Eye (tissue), 1 donor: ENCODE measurements at regions not wholly inside any gene's neighbourhood (a gene's known extent, or its start where the extent isn't known, plus 50 kb on each side); places are given as distances from the start of the nearest gene placed in this dataset.

Experiments
- DNase-seq: peaks from one replicate; pipeline ENCODE4 v3.0.0-alpha.2; 2015

DNA sequence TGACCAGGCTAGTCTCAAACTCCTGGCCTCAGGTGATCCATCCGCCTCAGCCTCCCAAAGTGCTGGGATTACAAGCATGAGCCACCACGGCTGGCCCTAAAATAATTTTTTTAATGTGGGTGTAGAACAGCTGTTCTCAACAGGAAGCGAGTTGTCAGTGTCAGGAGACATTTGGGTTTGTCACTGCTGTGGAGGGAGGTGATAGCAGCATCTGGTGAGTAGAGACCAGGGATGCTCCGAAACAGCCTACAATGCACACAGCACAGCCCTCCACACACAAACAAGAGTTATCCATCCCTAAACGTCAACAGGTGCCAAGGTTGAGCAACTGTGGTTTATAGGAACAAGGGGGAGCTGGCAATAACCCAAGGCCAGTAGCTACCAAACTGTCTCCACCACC is 243.4 kb upstream of the STS start:
- no peak for DNase-seq

DNA sequence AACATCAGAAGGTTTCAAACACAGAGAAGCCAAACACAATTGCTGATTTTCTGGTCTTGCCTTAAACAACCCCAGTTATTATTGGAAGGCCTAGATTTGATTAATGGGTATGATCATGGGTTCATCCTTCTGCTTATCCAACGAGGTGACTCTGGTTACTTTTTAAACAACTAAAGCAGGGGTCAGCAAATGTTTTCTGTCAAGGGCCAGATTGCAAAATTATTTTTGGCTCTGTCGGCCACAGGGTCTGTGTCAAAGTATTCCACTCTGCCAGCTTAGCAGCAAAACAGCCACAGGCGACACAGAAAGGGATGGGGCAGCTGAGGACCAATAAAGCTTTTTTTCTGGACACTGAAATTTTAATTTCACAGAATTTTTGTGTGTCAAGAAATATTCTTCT is 249.1 kb upstream of the STS start:
- no peak for DNase-seq

DNA sequence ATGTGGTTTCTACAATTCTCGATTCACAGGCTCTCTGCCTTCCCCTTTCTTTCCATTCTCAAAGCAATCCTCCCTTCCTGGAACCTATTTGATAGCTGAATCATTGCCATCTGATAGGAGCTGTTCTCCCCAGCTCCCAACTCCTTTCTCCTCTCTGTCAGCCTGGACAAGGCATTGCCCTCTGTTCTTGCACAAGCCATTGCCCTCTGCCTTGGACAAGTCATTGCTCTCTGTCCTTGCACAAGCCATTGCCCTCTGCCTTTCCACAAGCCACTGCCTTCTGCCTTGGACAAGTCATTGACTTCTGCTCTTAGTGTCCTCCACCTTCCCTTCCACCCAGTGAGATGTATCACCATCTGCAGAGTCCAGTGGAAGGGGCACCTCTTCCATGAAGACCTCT is 256.1 kb upstream of the STS start:
- no peak for DNase-seq

GRCh38 chrX:6890544-6891261 is 256.8 kb upstream of the STS start:
- DNase-seq: no peak

GRCh38 chrX:6885909-6886308 is 261.6 kb upstream of the STS start:
- DNase-seq: no peak

DNA sequence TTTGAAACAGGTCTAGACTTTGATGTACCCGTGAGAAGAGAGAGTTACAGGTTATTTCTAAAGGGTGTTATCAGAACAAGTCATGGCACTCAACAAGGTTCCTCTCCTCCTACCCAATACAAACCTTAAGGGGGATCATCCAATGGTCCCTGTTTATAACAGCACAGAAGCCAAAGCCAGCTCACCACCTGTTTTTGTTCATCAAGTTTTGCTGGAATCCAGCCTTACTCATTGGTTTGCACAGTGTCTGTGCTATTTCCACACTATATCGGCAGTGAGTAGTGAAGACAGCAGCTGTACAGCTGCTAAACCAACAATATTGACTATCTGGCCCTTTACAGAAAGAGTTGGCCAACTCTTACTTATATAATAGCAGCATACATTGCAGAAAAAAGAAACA is 262.1 kb upstream of the STS start:
- no peak for DNase-seq

DNA sequence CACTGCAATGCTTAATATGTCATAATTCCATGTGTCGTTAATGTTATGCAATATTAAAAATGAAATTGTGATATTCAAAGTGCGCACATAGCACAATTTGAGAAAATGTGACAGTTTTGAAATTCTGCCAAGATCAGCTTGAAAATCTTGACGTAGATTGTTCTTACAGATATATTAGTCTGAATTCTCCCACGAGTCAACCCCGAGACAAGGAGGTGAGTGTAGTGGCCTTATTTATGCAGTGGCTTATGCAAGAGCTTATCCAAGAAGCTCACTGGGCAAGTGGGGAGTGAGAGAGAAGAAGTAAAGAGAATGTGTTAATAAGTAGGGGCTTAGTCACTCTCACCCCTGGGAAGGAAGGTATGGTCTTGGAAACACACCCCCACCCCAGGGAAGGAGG is 286.1 kb upstream of the STS start:
- no peak for DNase-seq

DNA sequence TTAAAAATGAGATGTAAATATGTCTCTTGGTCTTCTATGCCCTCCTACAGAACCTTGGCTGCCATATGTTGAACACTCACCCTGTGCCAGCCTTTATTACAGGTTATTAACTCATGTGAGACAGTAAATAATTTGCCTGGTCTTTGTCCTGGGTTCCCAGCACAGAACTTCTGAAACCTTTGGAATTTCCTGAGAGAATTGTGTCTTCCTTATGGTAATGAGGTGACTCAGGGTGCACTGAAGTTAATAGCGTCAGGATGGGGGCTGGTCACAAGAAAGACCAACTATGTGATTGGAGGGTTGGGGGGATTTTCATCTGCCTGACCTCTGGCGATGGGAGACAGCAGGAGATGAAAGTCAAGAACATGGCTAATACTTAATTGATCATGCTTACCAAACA is 289.8 kb upstream of the STS start:
- DNase-seq: no peak

DNA sequence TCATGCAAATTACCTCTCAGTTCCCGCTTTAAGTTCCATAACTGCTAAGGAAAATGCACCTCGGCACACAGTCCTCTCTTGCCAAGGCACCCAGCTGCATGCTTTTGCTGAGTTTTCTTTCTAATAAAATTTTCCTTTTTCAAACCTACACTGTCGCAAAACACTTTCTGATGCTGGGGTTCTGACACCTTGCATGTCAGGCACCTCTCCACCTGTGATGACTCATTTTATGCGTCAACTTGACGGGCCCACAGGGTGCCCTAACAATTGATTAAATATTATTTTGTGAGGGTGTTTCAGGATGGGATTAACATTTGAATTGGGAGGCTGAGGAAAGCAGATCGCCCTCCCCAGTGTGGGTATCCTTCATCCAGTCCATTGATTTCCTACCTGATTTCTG is 291.0 kb upstream of the STS start:
- no peak for DNase-seq

DNA sequence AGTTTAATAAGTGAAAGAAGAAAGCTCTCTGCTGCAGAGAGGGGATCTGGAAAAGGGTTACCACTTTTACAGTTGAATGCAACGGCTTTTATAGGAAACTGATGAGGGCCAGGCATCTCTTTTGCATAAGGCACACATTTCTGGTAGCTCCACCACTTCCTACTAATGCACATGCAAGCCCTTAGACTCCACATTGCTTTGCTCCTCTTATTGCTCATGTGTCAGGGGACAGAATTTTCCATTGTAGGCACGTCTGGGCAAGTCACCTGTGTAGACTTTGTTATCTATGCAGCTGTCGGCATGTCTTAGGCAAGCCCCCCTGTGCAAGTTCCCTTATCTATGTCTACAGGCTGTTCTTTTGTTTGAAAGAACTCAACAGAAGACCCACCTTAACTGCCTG is 294.6 kb upstream of the STS start:
- DNase-seq: no peak

DNA sequence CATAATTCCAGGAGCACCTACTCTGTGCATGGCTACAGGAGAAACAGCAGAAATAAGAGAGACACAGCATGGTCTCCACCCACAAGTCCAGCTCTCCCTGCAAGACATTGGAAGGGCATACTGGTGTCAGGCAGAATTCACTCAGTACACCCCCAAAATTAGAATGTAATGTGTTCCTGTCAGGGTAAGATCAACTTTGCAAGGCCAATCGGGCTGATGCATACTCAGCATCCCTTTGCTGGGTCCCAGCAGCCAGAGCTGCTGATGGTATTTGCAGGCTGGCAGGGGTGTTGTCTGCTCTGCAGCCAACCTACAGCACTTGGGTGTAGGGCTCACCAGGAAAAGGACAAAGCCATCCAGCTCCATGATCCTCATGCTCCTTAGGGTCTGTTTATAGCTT is 295.4 kb upstream of the STS start:
- DNase-seq: no peak

DNA sequence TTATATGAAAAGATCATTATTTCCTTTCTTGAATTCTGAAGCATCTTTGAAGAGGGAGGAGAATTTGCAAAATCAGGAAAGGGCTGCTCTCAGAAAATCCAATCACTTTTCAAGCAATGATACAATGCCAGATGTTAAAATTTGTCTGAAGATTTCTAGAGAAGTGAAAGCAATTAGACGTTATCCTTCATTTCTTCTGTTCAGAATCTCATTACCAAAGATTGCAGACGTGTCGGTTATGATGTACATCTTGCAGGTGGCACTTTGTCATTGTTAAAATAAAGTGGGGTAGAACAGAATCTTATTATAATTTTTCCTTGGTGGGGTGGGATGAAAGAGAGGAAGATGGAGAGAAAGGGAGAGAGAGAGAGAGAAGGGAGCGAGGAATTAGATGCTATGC is 296.4 kb upstream of the STS start:
- no peak for DNase-seq

- no peak for DNase-seq
Observed at GRCh38 chrX:6849716-6850414, 297.6 kb upstream of the STS start.

DNA sequence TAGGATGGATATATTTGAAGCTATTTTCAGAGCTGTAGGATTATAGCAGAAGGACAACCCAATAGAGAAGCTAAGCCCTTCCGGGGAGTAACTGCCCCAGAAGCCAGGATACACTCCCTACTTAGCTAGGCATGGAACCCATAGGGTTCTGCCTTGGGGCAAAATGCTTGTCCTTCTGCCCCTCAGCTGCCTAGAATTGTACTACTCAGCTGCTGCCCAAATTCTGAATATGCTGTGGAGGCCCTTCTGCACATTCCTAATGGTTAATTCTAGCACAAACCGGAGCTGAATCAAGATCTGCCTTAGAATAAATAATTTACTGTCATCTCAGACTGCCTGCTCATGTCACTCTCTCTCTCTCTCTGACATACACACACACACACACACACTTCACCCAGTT is 297.7 kb upstream of the VCX3A start:
- DNase-seq: no peak

DNA sequence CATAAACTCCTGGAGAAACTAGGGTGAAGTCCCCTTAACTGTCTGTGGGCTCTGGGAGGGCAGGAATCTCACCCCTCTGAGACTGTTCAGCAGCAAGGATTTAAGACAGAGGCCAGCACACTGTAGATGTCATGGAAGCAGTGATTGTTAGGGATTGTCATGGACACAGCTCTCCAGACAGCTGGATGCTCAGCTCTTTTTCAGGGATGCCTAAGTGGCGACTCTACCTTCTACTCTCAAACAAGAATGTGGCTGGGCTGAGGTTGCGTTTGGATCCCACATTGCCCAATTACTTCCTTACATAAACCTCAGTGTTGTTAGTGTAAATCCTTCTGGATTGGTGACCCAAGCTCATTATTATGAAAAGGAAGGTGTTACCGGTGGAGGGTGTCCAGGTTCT is 291.9 kb upstream of the VCX3A start:
- no peak for DNase-seq

DNA sequence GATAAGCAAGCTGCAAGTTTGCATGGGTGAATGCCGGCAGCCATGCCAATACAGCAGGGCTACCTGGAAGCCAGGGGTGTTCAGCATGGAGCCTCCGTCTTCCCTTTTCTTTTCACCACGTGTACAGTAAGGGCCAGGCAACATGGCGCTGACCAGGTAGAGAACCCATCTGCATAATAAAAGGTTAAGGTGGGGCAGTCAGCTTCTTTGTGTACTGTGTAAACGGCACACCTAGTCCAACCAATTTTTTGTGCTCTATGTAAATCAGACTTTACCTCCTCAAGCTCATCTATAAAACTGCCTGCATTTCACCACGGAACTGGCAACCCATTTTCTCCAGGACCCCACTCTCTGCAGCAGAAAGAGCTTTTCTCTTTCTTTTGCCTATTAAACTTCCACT is 286.8 kb upstream of the VCX3A start:
- DNase-seq: no peak

GRCh38 chrX:6813836-6814370 is 279.0 kb upstream of the VCX3A start:
- no peak for DNase-seq

GRCh38 chrX:6812087-6812486 is 277.2 kb upstream of the VCX3A start:
- no peak for DNase-seq

DNA sequence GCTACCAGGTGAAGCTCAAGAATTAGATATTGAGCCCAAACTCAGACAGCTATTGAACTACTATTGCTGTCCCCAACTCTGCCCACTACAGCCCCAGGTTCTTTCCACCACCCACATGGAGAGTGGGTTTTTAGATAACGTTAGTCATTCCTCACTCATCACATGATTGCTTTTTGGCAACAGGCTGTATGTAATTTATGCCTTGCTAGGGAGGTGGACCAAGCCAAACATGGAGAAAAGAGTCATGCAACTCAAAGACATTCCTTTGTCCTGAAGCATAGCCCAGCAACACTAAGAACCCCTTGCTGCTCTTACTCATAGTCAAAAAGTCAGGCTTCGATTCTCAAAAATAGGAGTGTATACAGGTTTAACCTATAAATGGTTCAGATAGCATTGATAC is 275.9 kb upstream of the VCX3A start:
- no peak for DNase-seq

DNA sequence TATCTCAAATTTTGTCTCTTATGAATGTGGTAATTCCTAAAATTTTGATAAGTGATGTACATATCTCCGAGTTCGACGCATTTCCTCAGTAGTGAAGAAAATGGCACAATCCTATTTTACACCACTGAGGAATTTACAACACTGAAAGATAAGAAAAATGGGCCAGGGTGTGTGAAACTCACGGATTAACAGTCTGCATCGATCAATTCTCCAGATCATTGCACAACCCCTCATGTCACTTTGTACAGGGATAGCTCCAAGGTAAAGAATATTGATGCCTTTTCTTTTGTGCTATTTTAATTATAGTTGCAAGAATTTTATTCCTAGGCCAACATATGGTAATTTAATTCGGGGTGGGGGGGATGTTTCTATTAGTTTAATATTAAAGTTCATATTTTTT is 268.7 kb upstream of the VCX3A start:
- DNase-seq: no peak

DNA sequence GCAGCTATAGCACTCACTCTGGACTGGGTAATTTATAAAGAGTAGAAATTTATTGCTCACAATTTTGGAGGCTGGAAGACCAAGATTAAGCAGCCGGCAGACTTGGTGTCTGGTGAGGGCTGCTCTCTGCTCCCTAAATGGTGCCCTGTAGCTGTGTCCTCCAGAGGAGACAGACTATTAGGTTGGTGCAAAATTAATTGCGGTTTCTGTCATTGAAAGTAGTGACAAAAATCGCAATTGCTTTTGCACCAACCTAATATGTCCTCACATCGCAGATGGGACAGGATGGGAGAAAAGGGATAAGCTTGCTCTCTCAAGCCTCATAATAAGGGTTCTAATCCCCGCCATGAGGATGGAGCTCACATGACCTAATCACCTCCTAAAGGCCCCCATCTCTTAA is 258.1 kb upstream of the VCX3A start:
- no peak for DNase-seq

DNA sequence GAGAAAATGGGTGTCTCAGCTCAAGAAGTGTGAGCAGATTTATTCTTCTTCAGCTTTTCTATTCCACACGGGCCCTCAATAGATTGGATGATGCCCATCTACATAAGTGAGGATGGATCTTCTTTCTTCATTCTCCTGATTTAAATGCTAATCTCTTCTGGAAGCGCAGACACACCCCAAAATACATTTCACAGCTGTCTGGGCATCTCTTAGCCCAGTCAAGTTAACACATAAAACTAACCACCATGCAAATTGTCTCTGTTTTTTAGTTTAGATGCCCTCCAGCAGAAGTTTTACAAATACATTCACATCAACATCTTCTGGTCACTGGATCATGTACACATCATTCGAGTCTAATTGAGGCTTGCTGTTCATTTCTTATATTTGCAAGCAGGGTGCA is 249.0 kb upstream of the VCX3A start:
- no peak for DNase-seq

GRCh38 chrX:6782831-6783230 is 247.9 kb upstream of the VCX3A start:
- DNase-seq: no peak
